22Rv1 (cell line): ENCODE measurements at regions not wholly inside any gene's neighbourhood (a gene's known extent, or its start where the extent isn't known, plus 50 kb on each side); places are given as distances from the start of the nearest gene placed in this dataset.
"Not testable (repeated sequence)": the region's sequence is repeated elsewhere in the genome, so short reads cannot be mapped to it uniquely, and the experiment has no call there.

ENCODE experiments used
- H3K27ac ChIP-seq: fragments of 450-650 bp; 2 replicates; pipeline ENCODE4 v1.5.1; 2017
- ZFX ChIP-seq: fragments of 450-650 bp; IDR thresholded peaks from 2 replicates; pipeline ENCODE4 v1.6.1; 2017; ENCODE audit warnings: antibody characterized with exemption, borderline replicate concordance
- TF ChIP-seq, protein P1 (sequence below): fragments of 450-650 bp; IDR thresholded peaks from 2 replicates; pipeline ENCODE4 v1.5.1; 2017; ENCODE audit warnings: mild to moderate bottlenecking

DNA sequence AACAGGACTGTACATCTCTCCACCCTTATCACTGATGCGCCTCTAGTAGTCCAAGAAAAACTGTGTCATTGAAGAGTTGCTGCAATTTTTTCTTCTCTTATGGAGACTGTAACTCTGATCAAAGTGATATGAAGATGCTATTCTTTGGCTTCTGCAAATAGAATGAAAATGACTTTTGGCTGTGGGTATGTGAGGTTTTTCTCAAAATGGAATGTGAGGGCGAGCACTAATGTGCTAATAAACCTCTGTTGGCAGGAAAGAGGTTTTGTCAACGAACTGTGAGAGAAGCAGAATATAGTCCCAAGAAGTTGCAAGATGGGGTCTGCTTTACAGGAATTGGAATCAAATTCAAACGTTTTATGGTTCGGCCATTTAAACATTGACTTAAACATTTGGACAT, 252.0 kb upstream of the GAS1 start:
- no peak overlapping the region for H3K27ac ChIP-seq
- TF ChIP-seq ZFX = no peak
- TF ChIP-seq, protein P1, sequence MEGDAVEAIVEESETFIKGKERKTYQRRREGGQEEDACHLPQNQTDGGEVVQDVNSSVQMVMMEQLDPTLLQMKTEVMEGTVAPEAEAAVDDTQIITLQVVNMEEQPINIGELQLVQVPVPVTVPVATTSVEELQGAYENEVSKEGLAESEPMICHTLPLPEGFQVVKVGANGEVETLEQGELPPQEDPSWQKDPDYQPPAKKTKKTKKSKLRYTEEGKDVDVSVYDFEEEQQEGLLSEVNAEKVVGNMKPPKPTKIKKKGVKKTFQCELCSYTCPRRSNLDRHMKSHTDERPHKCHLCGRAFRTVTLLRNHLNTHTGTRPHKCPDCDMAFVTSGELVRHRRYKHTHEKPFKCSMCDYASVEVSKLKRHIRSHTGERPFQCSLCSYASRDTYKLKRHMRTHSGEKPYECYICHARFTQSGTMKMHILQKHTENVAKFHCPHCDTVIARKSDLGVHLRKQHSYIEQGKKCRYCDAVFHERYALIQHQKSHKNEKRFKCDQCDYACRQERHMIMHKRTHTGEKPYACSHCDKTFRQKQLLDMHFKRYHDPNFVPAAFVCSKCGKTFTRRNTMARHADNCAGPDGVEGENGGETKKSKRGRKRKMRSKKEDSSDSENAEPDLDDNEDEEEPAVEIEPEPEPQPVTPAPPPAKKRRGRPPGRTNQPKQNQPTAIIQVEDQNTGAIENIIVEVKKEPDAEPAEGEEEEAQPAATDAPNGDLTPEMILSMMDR = no peak

DNA sequence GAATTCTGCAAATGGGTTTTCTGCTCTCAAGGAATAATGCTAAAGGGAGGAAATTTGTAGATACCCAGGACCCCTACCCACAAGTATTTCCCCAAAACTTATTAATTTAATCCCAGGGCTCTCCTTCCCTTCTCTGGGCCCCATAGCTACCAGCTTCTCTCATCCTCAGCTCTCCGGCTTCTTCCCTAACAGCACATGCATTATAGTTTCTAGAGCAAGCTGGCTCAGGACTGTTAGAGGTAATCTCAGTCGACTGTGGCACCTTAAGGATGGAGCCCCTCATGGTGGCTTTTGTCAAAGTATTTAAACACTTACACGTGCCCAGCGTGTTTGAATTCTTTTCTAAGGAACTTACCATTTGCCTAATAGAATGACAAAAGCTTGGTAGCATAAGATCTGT, 252.5 kb upstream of the GAS1 start:
- no peak overlapping the region for H3K27ac ChIP-seq
- no peak for TF ChIP-seq ZFX

DNA sequence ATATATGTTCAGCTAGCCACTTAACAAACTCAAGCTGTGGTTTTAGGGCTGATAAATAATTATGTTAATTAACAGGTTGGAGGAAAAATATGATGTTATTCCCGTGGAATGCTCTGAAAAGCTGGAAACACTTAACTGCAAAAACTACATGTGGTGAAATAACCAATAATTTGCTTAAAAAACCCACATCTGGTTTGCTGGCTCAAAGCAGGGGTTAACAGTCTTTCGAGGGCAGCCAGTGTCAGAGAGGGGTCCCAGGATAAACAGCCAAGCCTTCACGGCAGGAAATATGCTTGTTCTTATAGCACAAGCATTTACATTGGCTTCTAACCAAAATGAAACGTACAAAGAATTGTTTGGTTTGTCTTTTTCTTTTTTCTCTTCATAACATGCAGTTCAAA, 254.0 kb upstream of the GAS1 start:
- H3K27ac ChIP-seq = no peak overlapping the region
- no peak for TF ChIP-seq ZFX
- TF ChIP-seq, protein P1 = no peak

DNA sequence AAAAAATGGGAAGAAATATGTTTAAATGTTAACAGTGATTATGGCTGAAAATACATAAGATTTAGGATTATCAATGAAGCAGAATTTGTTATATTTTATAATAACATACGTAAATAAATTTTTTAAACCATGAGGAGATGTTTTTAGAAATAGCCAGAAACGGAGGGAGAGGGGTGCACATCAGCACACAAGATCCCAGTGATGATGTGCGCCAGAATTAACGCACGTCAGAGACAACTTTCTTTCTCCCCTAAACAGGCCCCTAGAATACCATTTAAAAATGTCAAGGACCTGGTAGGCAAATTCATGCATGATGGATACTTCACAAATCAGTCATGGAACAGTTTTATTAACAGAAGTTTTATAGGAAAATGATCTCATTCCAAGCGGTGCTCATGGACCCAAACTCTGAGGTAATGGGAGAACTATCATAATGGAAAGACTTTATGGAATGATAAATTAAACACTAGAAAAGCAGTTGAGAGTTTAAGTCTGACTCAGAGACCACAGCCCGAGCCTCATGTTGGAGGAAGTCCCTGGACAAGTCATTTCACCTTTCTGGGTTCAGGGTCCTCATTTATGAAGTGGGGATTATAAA, 258.9 kb upstream of the GAS1 start:
- no peak for TF ChIP-seq ZFX
- TF ChIP-seq, protein P1 = no peak
- H3K27ac ChIP-seq = no peak overlapping the region

DNA sequence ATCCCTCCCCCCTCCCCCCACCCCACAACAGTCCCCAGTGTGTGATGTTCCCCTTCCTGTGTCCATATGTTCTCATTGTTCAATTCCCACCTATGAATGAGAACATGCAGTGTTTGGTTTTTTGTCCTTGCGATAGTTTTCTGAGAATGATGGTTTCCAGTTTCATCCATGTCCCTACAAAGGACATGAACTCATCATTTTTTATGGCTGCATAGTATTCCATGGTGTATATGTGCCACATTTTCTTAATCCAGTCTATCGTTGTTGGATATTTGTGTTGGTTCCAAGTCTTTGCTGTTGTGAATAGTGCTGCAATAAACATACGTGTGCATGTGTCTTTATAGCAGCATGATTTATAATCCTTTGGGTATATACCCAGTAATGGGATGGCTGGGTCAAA, 263.4 kb upstream of the GAS1 start:
- not testable (repeated sequence) for H3K27ac ChIP-seq

DNA sequence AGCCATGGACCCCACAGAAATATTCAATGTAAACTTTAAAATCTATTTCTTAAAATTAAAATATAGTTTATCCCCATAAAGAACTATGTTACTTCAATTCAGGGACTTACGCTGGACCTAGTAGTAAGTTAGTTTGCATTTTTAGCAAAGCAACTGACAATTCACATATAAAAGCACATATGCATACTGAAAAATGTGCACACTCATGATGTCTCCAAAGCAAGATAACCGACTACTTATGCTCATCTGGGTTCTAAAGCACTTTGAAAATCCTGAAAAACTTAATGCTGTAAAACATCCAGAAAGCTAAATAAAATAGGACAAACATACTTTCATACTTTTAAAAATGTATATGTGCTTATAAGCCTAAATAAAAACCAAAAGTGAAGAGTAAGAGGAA, 264.4 kb upstream of the GAS1 start:
- H3K27ac ChIP-seq = no peak overlapping the region
- TF ChIP-seq ZFX = no peak
- TF ChIP-seq, protein P1 = no peak

DNA sequence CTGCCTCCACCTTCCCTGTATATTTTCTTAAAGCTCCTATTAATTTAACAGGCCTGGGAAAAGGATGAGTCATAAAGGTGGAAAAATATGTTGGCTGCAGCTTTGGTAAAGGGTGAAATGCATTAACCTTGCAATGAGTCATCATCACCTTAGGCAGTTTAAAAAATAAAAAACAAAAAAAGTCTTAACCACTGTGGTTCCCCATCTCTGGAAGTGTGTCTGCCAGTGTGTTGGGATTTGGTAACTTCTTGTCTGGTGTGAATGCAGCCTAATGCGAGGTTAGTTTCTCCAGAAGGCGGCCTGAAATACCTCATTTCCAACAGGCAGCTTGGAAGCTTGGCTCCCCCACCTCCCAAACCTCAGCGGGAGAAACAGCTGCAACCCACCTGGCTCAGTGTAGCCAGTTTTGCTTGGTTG, 265.3 kb upstream of the GAS1 start:
- H3K27ac ChIP-seq = no peak overlapping the region
- TF ChIP-seq, protein P1 = no peak
- no peak for TF ChIP-seq ZFX

DNA sequence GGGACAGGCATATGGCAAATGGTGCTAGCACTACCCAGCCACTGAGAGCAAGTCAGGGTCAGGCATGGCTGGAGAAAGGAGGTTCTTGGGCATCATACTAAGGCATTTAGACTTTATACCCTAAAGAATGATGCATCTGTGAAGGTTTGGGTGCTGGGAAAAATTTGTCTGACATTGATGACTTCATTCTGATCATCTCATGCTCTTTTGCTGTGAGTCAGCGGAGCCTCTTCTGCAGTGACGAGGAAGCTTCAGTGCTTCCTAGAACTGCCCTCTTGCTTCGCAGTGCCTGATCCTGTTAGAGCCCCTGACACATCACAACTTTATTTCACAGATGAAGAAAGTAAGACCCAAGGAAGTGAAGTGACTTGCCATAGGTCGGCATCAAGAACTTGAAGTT, 266.6 kb upstream of the GAS1 start:
- TF ChIP-seq ZFX = no peak
- TF ChIP-seq, protein P1 = no peak
- H3K27ac ChIP-seq = no peak overlapping the region
